ENCODE measurements at regions not wholly inside any gene's neighbourhood (a gene's known extent, or its start where the extent isn't known, plus 50 kb on each side); places are given as distances from the start of the nearest gene placed in this dataset.

GRCh38 chr3:69579306-69580041 is 159.8 kb upstream of the MITF start:
- no peak for DNase-seq (ENCODE audit: extremely low read depth in 1 of 2, low read depth in 1 of 2)

GRCh38 chr3:69569520-69569919 is 169.7 kb upstream of the MITF start:
- DNase-seq (ENCODE audit: extremely low read depth in 1 of 2, low read depth in 1 of 2) = no peak

GRCh38 chr3:69568951-69569350 is 170.3 kb upstream of the MITF start:
- DNase-seq (ENCODE audit: extremely low read depth in 1 of 2, low read depth in 1 of 2) = no peak

DNA sequence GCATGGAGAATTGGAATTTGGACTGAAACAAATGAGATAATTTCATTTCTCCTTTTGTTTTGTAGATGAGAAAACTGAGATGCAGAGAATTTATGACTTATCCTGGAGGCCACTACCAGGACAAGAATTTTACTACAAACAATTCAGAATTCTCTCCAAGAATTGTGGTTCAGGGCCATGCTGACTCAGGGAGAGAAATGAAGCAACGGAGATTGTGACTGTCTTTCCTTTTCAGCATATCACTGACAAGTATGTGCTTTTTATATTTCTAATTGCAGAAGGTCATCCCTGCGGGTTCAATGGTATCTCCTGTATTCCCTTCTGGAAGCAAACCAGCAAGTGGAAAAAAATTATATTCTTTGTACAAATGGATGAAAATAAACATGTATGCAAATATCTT is 170.8 kb upstream of the MITF start:
- DNase-seq (ENCODE audit: extremely low read depth in 1 of 2, low read depth in 1 of 2) = no peak

- DNase-seq (ENCODE audit: extremely low read depth in 1 of 2, low read depth in 1 of 2) = no peak
These were observed 171.6 kb upstream of the MITF start for GRCh38 chr3:69567710-69568052.

- no peak for DNase-seq (ENCODE audit: extremely low read depth in 1 of 2, low read depth in 1 of 2)
These were observed 172.1 kb upstream of the MITF start for GRCh38 chr3:69567023-69567709.

- DNase-seq (ENCODE audit: extremely low read depth in 1 of 2, low read depth in 1 of 2) = no peak
These were observed 173.0 kb upstream of the MITF start for GRCh38 chr3:69566275-69566674.

DNA sequence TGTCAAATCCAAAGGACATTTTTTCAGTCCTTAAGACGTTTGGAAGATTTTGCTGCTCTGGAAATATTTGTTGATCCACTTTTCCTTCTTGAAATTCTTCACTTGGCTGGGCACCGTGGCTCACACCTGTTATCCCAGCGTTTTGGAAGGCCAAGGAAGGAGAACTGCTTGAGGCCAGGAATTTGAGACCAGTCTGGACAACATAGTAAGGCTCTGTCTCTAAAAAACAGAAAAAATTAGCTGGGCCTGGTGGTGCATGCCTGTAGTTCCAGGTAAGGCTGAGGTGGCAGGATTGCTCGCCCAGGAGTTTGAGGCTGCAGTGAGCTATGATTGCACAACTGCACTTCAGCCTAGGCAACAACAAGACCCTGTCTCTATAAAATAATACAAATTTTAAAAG is 173.9 kb upstream of the MITF start:
- no peak for DNase-seq (ENCODE audit: extremely low read depth in 1 of 2, low read depth in 1 of 2)

GRCh38 chr3:69563981-69564380 is 175.3 kb upstream of the MITF start:
- DNase-seq (ENCODE audit: extremely low read depth in 1 of 2, low read depth in 1 of 2) = no peak

GRCh38 chr3:69563151-69563550 is 176.1 kb upstream of the MITF start:
- DNase-seq (ENCODE audit: extremely low read depth in 1 of 2, low read depth in 1 of 2) = no peak

DNA sequence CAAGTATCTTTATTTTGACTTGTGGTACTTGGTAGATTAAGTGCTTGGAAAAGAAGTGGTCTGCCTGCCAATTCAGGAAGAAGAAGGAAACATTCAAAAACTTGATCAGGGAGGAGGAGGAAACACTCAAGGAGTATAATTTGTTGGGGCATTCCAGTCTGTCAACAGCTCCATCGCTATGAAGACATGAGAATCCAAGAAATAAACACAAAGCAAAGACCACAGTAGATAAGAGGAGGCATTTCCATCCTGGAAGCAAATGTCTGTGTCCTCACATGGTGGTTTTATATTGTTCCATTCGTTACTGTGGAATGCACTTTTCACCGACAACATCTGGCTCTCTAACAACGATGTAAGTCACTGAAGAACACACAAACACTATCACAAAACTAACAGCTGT is 176.1 kb upstream of the FRMD4B start:
- no peak for DNase-seq (ENCODE audit: extremely low read depth in 1 of 2, low read depth in 1 of 2)

- DNase-seq (ENCODE audit: extremely low read depth in 1 of 2, low read depth in 1 of 2) = no peak
These were observed 174.9 kb upstream of the FRMD4B start for GRCh38 chr3:69560818-69561217.

GRCh38 chr3:69560116-69560515 is 174.2 kb upstream of the FRMD4B start:
- DNase-seq (ENCODE audit: extremely low read depth in 1 of 2, low read depth in 1 of 2) = no peak

DNA sequence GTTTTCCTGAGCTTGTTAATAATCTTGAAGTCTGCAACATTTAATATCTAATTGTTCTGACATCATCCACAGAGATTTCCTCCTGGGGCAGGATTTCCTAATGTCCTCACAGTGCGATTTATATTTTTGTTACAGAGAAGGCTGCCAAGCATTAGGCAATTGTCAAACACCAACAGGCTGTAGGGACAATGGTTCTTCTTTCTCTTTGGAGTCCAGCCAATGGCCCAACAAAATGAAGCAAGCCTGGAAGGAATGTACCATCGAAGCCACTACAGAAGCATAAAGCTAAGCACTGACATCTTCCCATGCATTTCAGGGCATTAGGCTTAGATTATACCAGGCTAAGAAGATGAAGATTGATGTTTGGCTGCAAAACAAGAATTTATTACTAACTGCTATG is 173.0 kb upstream of the FRMD4B start:
- no peak for DNase-seq (ENCODE audit: extremely low read depth in 1 of 2, low read depth in 1 of 2)

- DNase-seq (ENCODE audit: extremely low read depth in 1 of 2, low read depth in 1 of 2) = no peak
These were observed 168.7 kb upstream of the FRMD4B start for GRCh38 chr3:69554576-69554975.

GRCh38 chr3:69553888-69554287 is 168.0 kb upstream of the FRMD4B start:
- no peak for DNase-seq (ENCODE audit: extremely low read depth in 1 of 2, low read depth in 1 of 2)

DNA sequence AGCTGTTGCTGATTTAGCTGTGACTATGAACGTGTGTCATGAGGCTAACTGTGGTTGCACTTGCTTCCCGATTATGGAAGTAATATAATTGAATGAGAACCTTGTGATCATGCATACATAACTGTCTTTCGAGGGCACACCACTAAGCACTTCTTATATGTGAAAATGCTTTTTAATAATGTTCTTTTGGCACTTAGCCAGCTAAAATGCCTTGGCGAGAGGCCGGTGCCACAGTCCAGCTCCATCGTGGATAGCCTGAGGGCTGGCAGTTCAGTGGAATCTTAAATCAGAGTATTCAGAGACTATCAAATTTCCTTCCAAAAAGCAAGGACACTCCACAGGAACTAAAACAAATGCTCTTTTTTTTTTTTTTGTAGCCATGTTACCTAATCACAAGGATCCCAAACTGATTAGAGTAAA is 161.6 kb upstream of the FRMD4B start:
- no peak for DNase-seq (ENCODE audit: extremely low read depth in 1 of 2, low read depth in 1 of 2)

- no peak for DNase-seq (ENCODE audit: extremely low read depth in 1 of 2, low read depth in 1 of 2)
These were observed 157.0 kb upstream of the FRMD4B start for GRCh38 chr3:69542805-69543429.

DNA sequence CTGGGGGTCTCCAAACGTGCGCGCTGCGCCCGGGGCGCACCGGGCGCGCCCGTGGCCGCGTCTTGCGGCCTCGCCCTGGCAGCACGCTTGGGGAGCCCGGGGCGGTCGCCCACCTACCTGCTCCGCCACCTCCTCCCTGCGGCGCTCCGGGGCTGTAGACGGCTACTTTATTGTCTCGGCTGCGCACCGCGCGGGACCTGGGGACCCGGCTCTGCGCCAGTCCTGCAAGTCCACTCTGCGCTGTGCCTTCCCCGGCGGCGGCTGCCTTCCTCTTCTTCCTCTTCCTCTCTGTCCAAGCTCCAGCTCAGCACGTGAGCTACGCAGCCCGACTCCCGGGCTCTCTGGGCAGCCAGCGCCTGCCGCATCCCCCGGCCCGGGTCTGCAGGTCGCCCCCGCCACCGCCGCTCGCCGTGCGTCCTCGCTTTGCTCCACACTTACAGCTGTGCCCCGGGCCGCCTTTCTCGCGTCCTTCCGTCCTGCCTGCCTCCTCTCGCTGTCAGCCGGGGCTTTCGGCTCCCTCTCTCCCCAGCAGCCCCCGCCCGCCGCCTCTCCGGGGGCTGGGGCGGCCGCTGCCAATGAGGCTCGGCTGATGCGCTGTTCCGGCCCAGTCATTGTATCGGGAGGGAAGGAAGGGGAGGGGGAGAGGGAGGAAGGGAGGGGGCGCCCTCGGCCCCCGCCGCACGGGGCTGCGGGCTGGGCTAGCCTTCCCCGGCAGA is 156.4 kb upstream of the FRMD4B start:
- no peak for DNase-seq (ENCODE audit: extremely low read depth in 1 of 2, low read depth in 1 of 2)

- DNase-seq (ENCODE audit: extremely low read depth in 1 of 2, low read depth in 1 of 2) = no peak
These were observed 155.8 kb upstream of the FRMD4B start for GRCh38 chr3:69541711-69542088.

DNA sequence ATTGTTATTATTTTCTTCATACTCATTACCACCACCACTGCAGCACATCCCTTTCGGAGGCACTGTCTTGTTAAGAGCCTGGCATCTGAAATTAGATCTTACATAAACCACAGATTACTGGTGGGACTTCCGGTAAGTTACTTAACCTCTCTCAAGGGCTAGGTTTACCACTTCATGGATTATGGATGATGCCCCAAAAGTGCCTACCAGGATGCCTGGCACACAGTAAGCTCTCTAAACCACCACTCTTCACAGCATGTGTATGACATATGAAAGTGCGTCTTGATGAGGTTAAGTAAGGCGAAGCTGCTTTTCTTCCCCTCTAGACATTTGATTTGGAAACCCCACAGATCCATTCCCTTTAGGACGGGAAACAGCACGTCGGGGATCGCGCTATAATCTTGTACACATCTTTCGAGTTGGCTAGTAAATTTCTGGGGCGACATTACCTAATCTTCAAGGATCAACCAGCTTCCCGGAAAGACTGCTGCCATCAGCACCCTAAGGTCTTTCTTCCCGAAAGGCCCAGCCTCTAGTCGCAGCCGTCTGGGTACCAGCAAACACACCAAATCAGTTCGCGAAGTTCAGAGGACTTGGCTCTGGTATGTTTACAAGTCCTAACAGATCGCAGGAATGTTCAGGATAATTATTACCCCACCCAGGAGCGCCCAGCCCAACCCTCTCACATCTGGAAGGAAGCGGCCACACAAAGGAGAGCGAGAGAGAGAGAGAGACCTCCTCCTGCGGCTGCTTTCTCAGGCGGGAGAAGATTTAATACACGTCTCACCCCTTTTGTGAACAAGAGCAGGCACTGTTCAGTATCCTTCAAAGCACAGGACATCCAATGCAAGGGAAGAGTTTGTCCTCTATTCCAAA is 155.1 kb upstream of the FRMD4B start:
- DNase-seq (ENCODE audit: extremely low read depth in 1 of 2, low read depth in 1 of 2) = no peak
